Neural progenitor cell (in vitro differentiated cells): ENCODE measurements at regions not wholly inside any gene's neighbourhood (a gene's known extent, or its start where the extent isn't known, plus 50 kb on each side); places are given as distances from the start of the nearest gene placed in this dataset.
A peak's percentile ranks its signal among the peaks of the same experiment; 100 is the strongest.

Source experiments
- DNase-seq: peaks from one replicate; pipeline ENCODE4 v3.0.0-alpha.2; 2016; ENCODE audit warnings: low spot score
- H2AFZ ChIP-seq: fragments of 200-600 bp; sonication (generic); replicated peaks from 2 replicates; pipeline ENCODE4 v1.6.1; 2016; ENCODE audit warnings: antibody characterized with exemption
- H3F3A ChIP-seq: fragments of 200-600 bp; sonication (generic); 2 replicates; pipeline ENCODE4 v1.6.1; 2016; ENCODE audit warnings: antibody characterized with exemption, low read depth
- H3K27ac ChIP-seq: fragments of 200-600 bp; sonication (generic); 2 replicates; pipeline ENCODE4 v1.5.1; 2016; ENCODE audit warnings: mild to moderate bottlenecking
- H3K27me3 ChIP-seq: fragments of 200-600 bp; sonication (generic); 2 replicates; pipeline ENCODE4 v1.6.1; 2016; ENCODE audit warnings: mild to moderate bottlenecking, moderate library complexity
- H3K36me3 ChIP-seq: fragments of 200-600 bp; sonication (generic); 2 replicates; pipeline ENCODE4 v1.5.1; 2016
- H3K4me1 ChIP-seq: fragments of 200-600 bp; sonication (generic); 2 replicates; pipeline ENCODE4 v1.6.1; 2016; ENCODE audit warnings: mixed run types
- H3K4me2 ChIP-seq: fragments of 200-600 bp; sonication (generic); 2 replicates; pipeline ENCODE4 v1.6.1; 2016
- H3K4me3 ChIP-seq: fragments of 200-600 bp; sonication (generic); 2 replicates; pipeline ENCODE4 v1.5.1; 2016
- H3K79me2 ChIP-seq: fragments of 200-600 bp; sonication (generic); 2 replicates; pipeline ENCODE4 v1.6.1; 2016; ENCODE audit warnings: low read depth
- H3K9ac ChIP-seq: fragments of 200-600 bp; sonication (generic); 2 replicates; pipeline ENCODE4 v1.6.1; 2016
- H3K9me3 ChIP-seq: fragments of 200-600 bp; sonication (generic); 2 replicates; pipeline ENCODE4 v1.5.1; 2016; ENCODE audit warnings: low read depth
- H4K20me1 ChIP-seq: fragments of 200-600 bp; sonication (generic); 2 replicates; pipeline ENCODE4 v1.6.1; 2016; ENCODE audit warnings: low read depth
- H3K27ac Mint-ChIP-seq: 3 replicates; pipeline ENCODE4 v1.8.0; 2021; ENCODE audit warnings: mixed read lengths
- H3K27me3 Mint-ChIP-seq: 2 replicates; pipeline ENCODE4 v1.8.0; 2022; ENCODE audit warnings: low read depth, mild to moderate bottlenecking, inconsistent platforms, moderate library complexity, mixed read lengths; ENCODE audit not compliant: insufficient read depth
- H3K36me3 Mint-ChIP-seq: 3 replicates; pipeline ENCODE4 v1.8.0; 2021; ENCODE audit warnings: mixed read lengths
- H3K4me1 Mint-ChIP-seq: 3 replicates; pipeline ENCODE4 v1.8.0; 2021; ENCODE audit warnings: mixed read lengths
- H3K4me3 Mint-ChIP-seq: 3 replicates; pipeline ENCODE4 v1.8.0; 2021; ENCODE audit warnings: mild to moderate bottlenecking, moderate library complexity, mixed read lengths
- H3K9me3 Mint-ChIP-seq: 3 replicates; pipeline ENCODE4 v1.8.0; 2020; ENCODE audit warnings: mixed read lengths
- EZH2 ChIP-seq: fragments of 200-600 bp; sonication (generic); IDR thresholded peaks from 2 replicates; pipeline ENCODE4 v1.6.1; 2017; ENCODE audit warnings: antibody characterized with exemption, mild to moderate bottlenecking, moderate library complexity
- EZH2phosphoT487 ChIP-seq: fragments of 200-600 bp; sonication (generic); IDR thresholded peaks from 2 replicates; pipeline ENCODE4 v1.6.1; 2017; ENCODE audit warnings: antibody characterized with exemption
- TF ChIP-seq, protein P1 (sequence below): fragments of 200-600 bp; sonication (generic); IDR thresholded peaks from 2 replicates; pipeline ENCODE4 v1.5.1; 2017; ENCODE audit warnings: antibody characterized with exemption, mild to moderate bottlenecking

DNA sequence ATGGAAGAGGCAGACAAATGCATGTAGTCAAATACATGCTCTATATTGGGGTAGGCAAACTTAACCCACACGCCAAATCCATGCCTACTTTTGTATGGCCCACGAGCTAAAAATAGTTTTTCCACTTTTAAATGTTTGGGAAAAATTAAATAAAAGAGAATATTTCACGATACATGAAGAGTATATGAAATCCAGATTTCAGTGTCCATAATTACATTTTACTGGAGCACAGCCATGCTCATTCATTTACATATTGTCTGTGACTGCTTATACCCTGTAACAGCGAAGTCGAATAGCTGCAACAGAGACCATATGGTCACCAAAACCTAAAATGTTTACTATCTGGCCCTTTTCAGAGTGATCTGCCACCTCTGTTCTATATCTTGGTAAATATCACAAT, 257.4 kb upstream of the NOCT start:
- Histone ChIP-seq H4K20me1 (no peaks in the 10 kb centered on the region), H3K27me3 (no peaks in the 10 kb centered on the region), H3K36me3 (no peaks in the 10 kb centered on the region), H3K4me2 (no peak overlapping the region), H3F3A (no peaks in the 10 kb centered on the region), H3K79me2 (no peaks in the 10 kb centered on the region), H3K9me3 (peaks cover 6% of the 10 kb centered on the region), H3K9ac (no peak overlapping the region), H2AFZ (peak overlapping the region; percentile 61), H3K4me1 (peaks cover 4% of the 10 kb centered on the region), H3K4me3 (no peak overlapping the region), H3K27ac (no peak overlapping the region)
- H3K4me3 Mint-ChIP-seq: no peak overlapping the region
- no peaks in the 10 kb centered on the region for H3K27me3 Mint-ChIP-seq
- peaks cover 8% of the 10 kb centered on the region for H3K9me3 Mint-ChIP-seq
- H3K36me3 Mint-ChIP-seq: peaks cover 4% of the 10 kb centered on the region
- H3K4me1 Mint-ChIP-seq: peaks cover 2% of the 10 kb centered on the region
- H3K27ac Mint-ChIP-seq: peak overlapping the region; percentile 78
- TF ChIP-seq, protein P1, sequence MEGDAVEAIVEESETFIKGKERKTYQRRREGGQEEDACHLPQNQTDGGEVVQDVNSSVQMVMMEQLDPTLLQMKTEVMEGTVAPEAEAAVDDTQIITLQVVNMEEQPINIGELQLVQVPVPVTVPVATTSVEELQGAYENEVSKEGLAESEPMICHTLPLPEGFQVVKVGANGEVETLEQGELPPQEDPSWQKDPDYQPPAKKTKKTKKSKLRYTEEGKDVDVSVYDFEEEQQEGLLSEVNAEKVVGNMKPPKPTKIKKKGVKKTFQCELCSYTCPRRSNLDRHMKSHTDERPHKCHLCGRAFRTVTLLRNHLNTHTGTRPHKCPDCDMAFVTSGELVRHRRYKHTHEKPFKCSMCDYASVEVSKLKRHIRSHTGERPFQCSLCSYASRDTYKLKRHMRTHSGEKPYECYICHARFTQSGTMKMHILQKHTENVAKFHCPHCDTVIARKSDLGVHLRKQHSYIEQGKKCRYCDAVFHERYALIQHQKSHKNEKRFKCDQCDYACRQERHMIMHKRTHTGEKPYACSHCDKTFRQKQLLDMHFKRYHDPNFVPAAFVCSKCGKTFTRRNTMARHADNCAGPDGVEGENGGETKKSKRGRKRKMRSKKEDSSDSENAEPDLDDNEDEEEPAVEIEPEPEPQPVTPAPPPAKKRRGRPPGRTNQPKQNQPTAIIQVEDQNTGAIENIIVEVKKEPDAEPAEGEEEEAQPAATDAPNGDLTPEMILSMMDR: no peak
- TF ChIP-seq EZH2: no peak
- DNase-seq: no peak

DNA sequence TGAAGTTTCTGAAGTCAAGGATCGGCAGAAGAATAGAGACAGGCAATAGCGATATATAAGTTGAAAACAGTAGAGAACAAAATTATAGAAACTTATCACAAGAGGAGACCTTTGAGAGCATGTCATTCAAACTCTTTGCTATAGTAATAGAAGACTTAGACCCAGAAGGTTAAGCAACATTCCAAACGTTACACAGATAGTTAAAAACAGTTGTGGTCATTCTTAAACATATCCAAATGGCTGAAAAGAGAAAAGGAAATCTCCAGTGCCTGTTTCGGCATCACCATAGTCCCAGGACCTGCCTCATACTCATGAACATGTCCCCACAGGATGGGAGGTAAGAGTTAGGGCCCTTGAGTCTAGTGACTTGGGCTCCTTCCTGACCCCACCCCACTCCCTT, 258.1 kb upstream of the NOCT start:
- Histone ChIP-seq H3K9me3 (peaks cover 12% of the 10 kb centered on the region), H3K27ac (no peak overlapping the region), H3K4me3 (no peak overlapping the region), H4K20me1 (no peaks in the 10 kb centered on the region), H3K27me3 (no peaks in the 10 kb centered on the region), H3K79me2 (no peaks in the 10 kb centered on the region), H3F3A (no peaks in the 10 kb centered on the region), H3K9ac (no peak overlapping the region), H2AFZ (no peak overlapping the region), H3K4me2 (no peak overlapping the region), H3K36me3 (no peaks in the 10 kb centered on the region), H3K4me1 (peaks cover 4% of the 10 kb centered on the region)
- Mint-ChIP-seq H3K4me1 (peaks cover 2% of the 10 kb centered on the region), H3K36me3 (peaks cover 4% of the 10 kb centered on the region), H3K4me3 (no peak overlapping the region), H3K9me3 (peaks cover 16% of the 10 kb centered on the region), H3K27me3 (no peaks in the 10 kb centered on the region), H3K27ac (no peak overlapping the region)
- TF ChIP-seq EZH2phosphoT487 (no peak), EZH2 (no peak)
- TF ChIP-seq, protein P1: no peak
- DNase-seq: no peak

DNA sequence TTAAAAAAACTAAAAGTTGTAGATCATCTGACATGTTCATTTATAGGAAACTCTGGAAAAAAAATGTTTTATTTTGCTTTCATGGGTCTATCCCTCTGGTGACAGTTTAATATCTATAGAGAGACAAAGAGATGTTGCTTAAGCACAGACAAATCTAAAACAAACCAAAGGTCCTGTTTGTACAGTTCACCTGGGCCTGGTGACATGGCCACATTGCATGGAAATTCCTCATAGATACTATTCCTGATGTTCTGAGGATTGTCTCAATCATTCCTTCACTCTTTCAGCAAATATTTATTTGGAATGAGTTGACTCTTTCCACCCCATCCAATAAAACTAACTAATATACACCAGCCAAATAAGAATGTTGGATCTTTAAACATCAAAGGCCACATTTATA, 259.1 kb upstream of the NOCT start:
- no peak overlapping the region for H3K4me2 ChIP-seq
- no peaks in the 10 kb centered on the region for H3K36me3 ChIP-seq
- H3K4me1 ChIP-seq: peaks cover 4% of the 10 kb centered on the region
- peaks cover 21% of the 10 kb centered on the region for H3K9me3 Mint-ChIP-seq
- no peaks in the 10 kb centered on the region for H3F3A ChIP-seq
- H3K9ac ChIP-seq: no peak overlapping the region
- no peaks in the 10 kb centered on the region for H4K20me1 ChIP-seq
- no peaks in the 10 kb centered on the region for H3K79me2 ChIP-seq
- H3K27ac ChIP-seq: no peak overlapping the region
- no peaks in the 10 kb centered on the region for H3K27me3 ChIP-seq
- H3K36me3 Mint-ChIP-seq: peaks cover 4% of the 10 kb centered on the region
- H3K4me3 Mint-ChIP-seq: no peak overlapping the region
- no peak for DNase-seq
- H3K4me3 ChIP-seq: no peak overlapping the region
- H3K4me1 Mint-ChIP-seq: peaks cover 2% of the 10 kb centered on the region
- TF ChIP-seq, protein P1: no peak
- TF ChIP-seq EZH2phosphoT487 (no peak), EZH2 (no peak)
- no peak overlapping the region for H3K27ac Mint-ChIP-seq
- no peak overlapping the region for H2AFZ ChIP-seq
- H3K27me3 Mint-ChIP-seq: peaks cover 2% of the 10 kb centered on the region
- peaks cover 12% of the 10 kb centered on the region for H3K9me3 ChIP-seq
